Prostate gland (tissue), 2 donors: ENCODE measurements at regions not wholly inside any gene's neighbourhood (a gene's known extent, or its start where the extent isn't known, plus 50 kb on each side); places are given as distances from the start of the nearest gene placed in this dataset.
"Not testable (repeated sequence)": the region's sequence is repeated elsewhere in the genome, so short reads cannot be mapped to it uniquely, and the experiment has no call there.

Experiments used
- DNase-seq: peaks from one replicate; pipeline ENCODE4 v3.0.0-alpha.2; 2019; ENCODE audit warnings: low spot score
- H3K27ac ChIP-seq, 2 donors: fragments of 200-600 bp; sonication (generic); 2 replicates each; pipeline ENCODE4 v1.5.1; 2017 to 2019
- H3K27me3 ChIP-seq: fragments of 200-600 bp; sonication (generic); replicated peaks from 2 replicates; pipeline ENCODE4 v1.5.1; 2019; ENCODE audit not compliant: insufficient read depth
- H3K36me3 ChIP-seq, 2 donors: fragments of 200-600 bp; sonication (generic); 1 replicate in 1 of 2; 2 replicates in 1 of 2; pipeline versions ENCODE4 v1.5.1 to v1.8.1; 2017 to 2019
- H3K4me1 ChIP-seq: fragments of 200-600 bp; sonication (generic); replicated peaks from 2 replicates; pipeline ENCODE4 v1.5.1; 2019
- H3K4me3 ChIP-seq, 2 donors: fragments of 200-600 bp; sonication (generic); 2 replicates each; pipeline ENCODE4 v1.5.1; 2017 to 2019
- H3K9me3 ChIP-seq: fragments of 200-600 bp; sonication (generic); 2 replicates; pipeline ENCODE4 v1.5.1; 2017
- POLR2A ChIP-seq: fragments of 450-650 bp; IDR thresholded peaks from one replicate; pipeline ENCODE4 v1.6.1; 2016; ENCODE audit warnings: antibody characterized with exemption, mild to moderate bottlenecking
- POLR2AphosphoS5 ChIP-seq: sonication (generic); formaldehyde crosslinking; IDR thresholded peaks from one replicate; pipeline ENCODE4 v1.6.1; 2017; ENCODE audit warnings: antibody characterized with exemption
- WGBS: methylation state at CpG from one replicate; pipeline ENCODE4 v1.1.5; 2018; 5-methylcytosine and 5-hydroxymethylcytosine counted together
- intact Hi-C: fragments of 100-400 bp; cut with DNase I; formaldehyde crosslinking; loops from one replicate; pipeline ENCODE4 v1.14.2; 2022
- TF ChIP-seq, protein P1 (sequence below), 4 experiments: fragments of 200-600 bp in 2 of 4; fragments of 450-650 bp in 2 of 4; sonication (generic) in 2 of 4; IDR thresholded peaks; 1 replicate in 3 of 4; 2 replicates in 1 of 4; pipeline ENCODE4 v1.5.1; 2016 to 2019; ENCODE audit warnings: antibody characterized with exemption in 4 of 4, mild to moderate bottlenecking in 2 of 4, moderate library complexity in 2 of 4

DNA sequence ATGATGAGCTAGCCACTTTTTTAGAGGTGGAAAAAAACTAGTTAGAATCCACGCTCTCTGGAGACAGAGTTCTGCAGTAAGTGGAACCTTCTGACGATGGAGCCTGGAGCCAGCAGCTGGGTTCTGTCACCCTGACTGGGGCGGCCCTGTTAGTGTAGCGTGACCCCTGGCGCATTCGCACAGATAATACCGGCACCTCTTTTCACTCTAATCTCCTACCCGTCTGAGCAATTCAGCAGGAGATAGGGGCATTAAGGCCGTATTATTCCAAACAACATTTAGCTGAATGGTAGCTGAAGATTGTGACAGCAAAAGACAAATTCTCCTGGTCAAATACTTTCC lies 292.6 kb downstream of the FBXO8 start:
- no peak for DNase-seq
- no peak overlapping the region for H3K27ac ChIP-seq
- no peak overlapping the region for H3K4me3 ChIP-seq
- no peaks in the 10 kb centered on the region for H3K27me3 ChIP-seq
- no peaks in the 10 kb centered on the region for H3K9me3 ChIP-seq
- TF ChIP-seq POLR2AphosphoS5 (no peak), POLR2A (no peak)
- TF ChIP-seq, protein P1, sequence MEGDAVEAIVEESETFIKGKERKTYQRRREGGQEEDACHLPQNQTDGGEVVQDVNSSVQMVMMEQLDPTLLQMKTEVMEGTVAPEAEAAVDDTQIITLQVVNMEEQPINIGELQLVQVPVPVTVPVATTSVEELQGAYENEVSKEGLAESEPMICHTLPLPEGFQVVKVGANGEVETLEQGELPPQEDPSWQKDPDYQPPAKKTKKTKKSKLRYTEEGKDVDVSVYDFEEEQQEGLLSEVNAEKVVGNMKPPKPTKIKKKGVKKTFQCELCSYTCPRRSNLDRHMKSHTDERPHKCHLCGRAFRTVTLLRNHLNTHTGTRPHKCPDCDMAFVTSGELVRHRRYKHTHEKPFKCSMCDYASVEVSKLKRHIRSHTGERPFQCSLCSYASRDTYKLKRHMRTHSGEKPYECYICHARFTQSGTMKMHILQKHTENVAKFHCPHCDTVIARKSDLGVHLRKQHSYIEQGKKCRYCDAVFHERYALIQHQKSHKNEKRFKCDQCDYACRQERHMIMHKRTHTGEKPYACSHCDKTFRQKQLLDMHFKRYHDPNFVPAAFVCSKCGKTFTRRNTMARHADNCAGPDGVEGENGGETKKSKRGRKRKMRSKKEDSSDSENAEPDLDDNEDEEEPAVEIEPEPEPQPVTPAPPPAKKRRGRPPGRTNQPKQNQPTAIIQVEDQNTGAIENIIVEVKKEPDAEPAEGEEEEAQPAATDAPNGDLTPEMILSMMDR (IDR thresholded peaks at IDR 0.05), result no peak
- no peaks in the 10 kb centered on the region for H3K36me3 ChIP-seq
- intact Hi-C loops, result no loop called here
- H3K4me1 ChIP-seq, result no peaks in the 10 kb centered on the region
- 47% methylated on average over 9 of the region's 9 CpGs for WGBS

DNA sequence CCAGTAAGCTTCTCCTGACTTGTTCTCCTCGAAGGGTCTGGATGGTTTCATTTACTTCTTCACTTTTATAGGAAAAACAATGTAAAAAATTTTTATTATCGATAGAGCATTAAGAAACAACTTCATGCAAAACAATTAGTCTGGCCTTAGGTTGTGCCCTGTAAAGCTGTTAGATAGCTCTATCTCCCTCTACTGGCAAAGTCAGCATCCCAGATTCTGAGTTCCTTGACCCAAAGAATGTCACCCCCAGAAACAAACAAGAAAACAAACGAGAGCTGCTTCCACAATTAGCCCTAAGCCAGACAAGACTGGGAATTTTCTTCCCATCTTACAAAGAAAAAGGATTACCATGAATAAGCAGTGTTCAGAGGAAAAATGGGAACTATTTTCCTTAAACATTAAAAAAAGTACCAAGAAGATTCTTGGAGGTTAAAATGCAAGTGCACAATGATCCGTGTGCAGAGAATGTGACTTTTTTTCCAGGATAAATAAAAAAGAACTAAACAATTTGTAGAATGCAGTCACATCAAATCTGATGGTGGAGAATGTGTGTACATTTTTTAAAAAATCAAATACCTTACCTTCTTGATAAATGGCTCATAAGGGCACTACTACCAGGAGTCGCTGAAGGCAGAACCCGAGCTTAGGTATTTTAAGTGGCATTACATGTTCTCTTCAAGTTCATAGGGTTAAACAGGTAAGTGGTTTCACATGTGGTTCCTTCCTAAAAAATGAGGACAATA lies 293.2 kb downstream of the FBXO8 start:
- Histone ChIP-seq H3K9me3 (no peaks in the 10 kb centered on the region), H3K27me3 (no peaks in the 10 kb centered on the region), H3K4me1 (no peaks in the 10 kb centered on the region), H3K4me3 (no peak overlapping the region), H3K27ac (no peak overlapping the region), H3K36me3 (no peaks in the 10 kb centered on the region)
- TF ChIP-seq POLR2A (no peak), POLR2AphosphoS5 (no peak)
- TF ChIP-seq, protein P1 (IDR thresholded peaks at IDR 0.05), result no peak
- intact Hi-C loops, result no loop called here
- 44% methylated on average over 6 of the region's 6 CpGs for WGBS
- DNase-seq, result no peak

DNA sequence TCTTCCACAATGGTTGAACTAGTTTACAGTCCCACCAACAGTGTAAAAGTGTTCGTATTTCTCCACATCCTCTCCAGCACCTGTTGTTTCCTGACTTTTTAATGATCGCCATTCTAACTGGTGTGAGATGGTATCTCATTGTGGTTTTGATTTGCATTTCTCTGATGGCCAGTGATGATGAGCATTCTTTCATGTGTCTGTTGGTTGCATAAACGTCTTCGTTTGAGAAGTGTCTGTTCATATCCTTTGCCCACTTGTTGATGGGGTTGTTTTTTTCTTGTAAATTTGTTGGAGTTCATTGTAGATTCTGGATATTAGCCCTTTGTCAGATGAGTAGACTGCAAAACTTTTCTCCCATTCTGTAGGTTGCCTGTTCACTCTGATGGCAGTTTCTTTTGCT lies 319.9 kb downstream of the FBXO8 start:
- H3K4me3 ChIP-seq, H3K27ac ChIP-seq: not testable (repeated sequence)

DNA sequence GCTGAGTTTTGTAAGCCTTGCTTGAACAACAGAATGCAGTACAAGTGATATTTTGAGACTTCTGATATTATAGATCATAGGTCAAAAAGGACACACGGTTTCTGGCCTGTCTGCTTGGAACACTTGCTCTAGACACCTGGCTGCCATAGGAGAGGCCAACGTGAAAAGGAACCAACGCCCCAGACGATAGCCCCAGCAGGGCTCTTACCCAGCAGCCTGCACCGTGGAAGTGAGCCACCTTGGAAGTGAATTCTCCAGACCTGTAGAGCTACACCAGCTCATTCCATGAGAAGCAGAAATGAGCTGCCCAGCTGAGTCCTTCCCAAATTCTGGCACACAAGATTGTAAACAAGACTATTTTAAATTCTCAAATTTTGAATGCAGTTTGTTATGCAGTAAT lies 323.1 kb downstream of the FBXO8 start:
- intact Hi-C loops, result no loop called here
- WGBS, result 74% methylated on average over 5 of the region's 5 CpGs
- no peaks in the 10 kb centered on the region for H3K27me3 ChIP-seq
- no peaks in the 10 kb centered on the region for H3K36me3 ChIP-seq
- no peaks in the 10 kb centered on the region for H3K9me3 ChIP-seq
- no peak overlapping the region for H3K27ac ChIP-seq
- H3K4me3 ChIP-seq, result no peak overlapping the region
- no peak for DNase-seq
- H3K4me1 ChIP-seq, result no peaks in the 10 kb centered on the region
- TF ChIP-seq, protein P1 (IDR thresholded peaks at IDR 0.05), result no peak
- no peak for TF ChIP-seq POLR2A

More for the DNA sequence above, 319.9 kb downstream of the FBXO8 start:
- 91% methylated on average over 3 of the region's 4 CpGs for WGBS
- intact Hi-C loops, H3K9me3 ChIP-seq, DNase-seq, H3K4me1 ChIP-seq, H3K36me3 ChIP-seq, H3K27me3 ChIP-seq: not testable (repeated sequence)

DNA sequence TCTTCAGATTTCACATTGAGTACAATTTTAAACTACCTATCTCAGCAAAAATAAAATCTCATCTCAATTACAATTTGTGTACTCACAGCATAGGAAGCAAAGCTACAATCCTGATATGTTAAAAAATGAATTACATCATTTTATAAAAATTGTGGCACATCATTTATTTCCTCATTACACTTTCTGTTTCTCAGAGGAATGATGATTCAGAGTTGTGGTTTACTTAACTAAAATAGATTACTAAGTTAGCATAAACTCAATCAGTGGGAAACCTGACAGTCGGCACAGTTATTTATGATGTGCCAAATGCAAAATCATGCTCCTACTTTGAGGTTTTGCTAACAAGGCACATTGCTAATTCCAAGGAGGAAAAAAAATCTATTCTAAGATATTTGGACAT lies 325.0 kb downstream of the FBXO8 start:
- H3K4me1 ChIP-seq, result no peaks in the 10 kb centered on the region
- H3K4me3 ChIP-seq, result no peak overlapping the region
- H3K27ac ChIP-seq, result no peak overlapping the region
- DNase-seq, result no peak
- TF ChIP-seq POLR2A (no peak), POLR2AphosphoS5 (no peak)
- TF ChIP-seq, protein P1 (IDR thresholded peaks at IDR 0.05), result no peak
- no peaks in the 10 kb centered on the region for H3K27me3 ChIP-seq
- intact Hi-C loops, result no loop called here
- 87% methylated on average over 1 of the region's 1 CpG for WGBS
- no peaks in the 10 kb centered on the region for H3K36me3 ChIP-seq
- H3K9me3 ChIP-seq, result no peaks in the 10 kb centered on the region
